ENCODE measurements at regions not wholly inside any gene's neighbourhood (a gene's known extent, or its start where the extent isn't known, plus 50 kb on each side); places are given as distances from the start of the nearest gene placed in this dataset.
"Not testable (repeated sequence)": the region's sequence is repeated elsewhere in the genome, so short reads cannot be mapped to it uniquely, and the experiment has no call there.

DNA sequence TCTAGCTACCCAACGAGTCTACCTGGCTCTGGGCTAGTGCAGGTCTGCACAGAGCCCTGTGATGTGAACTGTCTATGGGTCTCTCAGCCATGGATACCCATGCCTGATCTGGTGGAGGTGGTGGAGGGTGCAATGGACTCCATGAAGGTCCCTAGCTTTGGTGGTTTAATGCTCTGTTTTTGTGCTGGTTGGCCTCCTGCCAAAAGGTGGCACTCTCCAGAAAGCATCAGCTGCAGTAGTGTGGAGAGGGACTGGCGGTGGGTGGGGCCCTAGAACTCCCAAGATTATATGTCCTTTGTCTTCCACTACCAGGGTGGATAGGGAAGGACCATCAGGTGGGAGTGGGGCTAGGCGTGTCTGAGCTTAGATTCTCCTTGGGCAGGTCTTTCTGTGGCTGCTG, 290.1 kb downstream of the AGTPBP1 start:
- Mint-ChIP-seq H3K27ac (no peak overlapping the region), H3K4me3 (no peak overlapping the region), H3K27me3 (peaks cover 4% of the 10 kb centered on the region), H3K9me3 (peaks cover 5% of the 10 kb centered on the region), H3K4me1 (no peaks in the 10 kb centered on the region), H3K36me3 (ENCODE audit: low read depth) (no peaks in the 10 kb centered on the region)
- DNase-seq (no peak), ATAC-seq (ENCODE audit: low read depth) (no peak)
- intact Hi-C loops (cut with micrococcal nuclease): no loop called here
- POLR2A ChIA-PET: no interaction called here
- CTCF ChIA-PET: no interaction called here
- TF ChIP-seq, protein P1, sequence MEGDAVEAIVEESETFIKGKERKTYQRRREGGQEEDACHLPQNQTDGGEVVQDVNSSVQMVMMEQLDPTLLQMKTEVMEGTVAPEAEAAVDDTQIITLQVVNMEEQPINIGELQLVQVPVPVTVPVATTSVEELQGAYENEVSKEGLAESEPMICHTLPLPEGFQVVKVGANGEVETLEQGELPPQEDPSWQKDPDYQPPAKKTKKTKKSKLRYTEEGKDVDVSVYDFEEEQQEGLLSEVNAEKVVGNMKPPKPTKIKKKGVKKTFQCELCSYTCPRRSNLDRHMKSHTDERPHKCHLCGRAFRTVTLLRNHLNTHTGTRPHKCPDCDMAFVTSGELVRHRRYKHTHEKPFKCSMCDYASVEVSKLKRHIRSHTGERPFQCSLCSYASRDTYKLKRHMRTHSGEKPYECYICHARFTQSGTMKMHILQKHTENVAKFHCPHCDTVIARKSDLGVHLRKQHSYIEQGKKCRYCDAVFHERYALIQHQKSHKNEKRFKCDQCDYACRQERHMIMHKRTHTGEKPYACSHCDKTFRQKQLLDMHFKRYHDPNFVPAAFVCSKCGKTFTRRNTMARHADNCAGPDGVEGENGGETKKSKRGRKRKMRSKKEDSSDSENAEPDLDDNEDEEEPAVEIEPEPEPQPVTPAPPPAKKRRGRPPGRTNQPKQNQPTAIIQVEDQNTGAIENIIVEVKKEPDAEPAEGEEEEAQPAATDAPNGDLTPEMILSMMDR (IDR thresholded peaks at IDR 0.05): no peak

DNA sequence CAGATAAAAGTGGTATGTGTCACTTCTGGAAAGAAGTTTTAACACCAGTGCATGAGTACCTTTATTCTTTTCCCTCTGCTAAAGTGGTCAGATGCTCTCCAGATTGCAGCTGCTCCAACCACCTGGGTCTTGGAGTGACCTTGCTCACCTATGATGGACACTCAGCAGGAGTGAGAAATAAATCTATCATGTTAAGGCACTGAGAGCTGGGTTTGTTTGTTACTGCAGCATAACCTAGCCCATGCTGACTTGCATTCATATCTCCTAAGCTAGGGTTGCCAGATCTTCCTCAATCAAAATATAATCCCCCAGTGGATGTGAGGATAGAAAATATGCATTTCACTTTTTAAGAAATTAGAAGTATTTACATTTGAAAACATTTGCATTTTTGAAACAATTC, 295.9 kb downstream of the AGTPBP1 start:
- ATAC-seq (ENCODE audit: low read depth) (no peak), DNase-seq (no peak)
- Mint-ChIP-seq H3K9me3 (peaks cover 15% of the 10 kb centered on the region), H3K4me1 (peaks cover 2% of the 10 kb centered on the region), H3K27me3 (peaks cover 2% of the 10 kb centered on the region), H3K27ac (no peak overlapping the region), H3K4me3 (no peak overlapping the region), H3K36me3 (ENCODE audit: low read depth) (no peaks in the 10 kb centered on the region)
- POLR2A ChIA-PET: no interaction called here
- TF ChIP-seq, protein P1 (IDR thresholded peaks at IDR 0.05): no peak
- intact Hi-C loops (cut with micrococcal nuclease): no loop called here
- CTCF ChIA-PET: no interaction called here

DNA sequence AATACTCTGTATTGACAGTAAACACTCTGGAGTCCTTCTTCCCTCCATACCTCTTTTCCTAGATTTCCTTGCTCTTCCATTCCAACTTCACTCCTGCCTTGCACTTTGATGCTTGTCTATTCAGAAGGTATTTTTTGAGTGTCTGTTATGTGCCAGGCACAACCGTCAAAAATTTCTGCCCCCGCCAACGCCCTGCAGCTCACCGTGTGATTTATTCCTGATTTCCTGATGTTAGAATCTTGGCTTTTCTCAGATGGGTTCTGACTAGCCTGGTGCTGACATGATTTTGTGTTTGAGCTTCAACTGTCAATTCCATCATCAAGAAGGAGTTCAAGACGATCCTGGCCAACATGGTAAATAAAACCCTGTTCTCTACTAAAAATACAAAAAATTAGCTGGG, 297.5 kb downstream of the AGTPBP1 start:
- Mint-ChIP-seq H3K4me3 (no peak overlapping the region), H3K36me3 (ENCODE audit: low read depth) (no peaks in the 10 kb centered on the region), H3K27ac (no peak overlapping the region), H3K4me1 (peaks cover 2% of the 10 kb centered on the region), H3K27me3 (peaks cover 2% of the 10 kb centered on the region), H3K9me3 (peaks cover 15% of the 10 kb centered on the region)
- TF ChIP-seq, protein P1 (IDR thresholded peaks at IDR 0.05): no peak
- ChIA-PET POLR2A (no interaction called here), CTCF (no interaction called here)
- DNase-seq (no peak), ATAC-seq (ENCODE audit: low read depth) (no peak)
- intact Hi-C loops (cut with micrococcal nuclease): no loop called here

DNA sequence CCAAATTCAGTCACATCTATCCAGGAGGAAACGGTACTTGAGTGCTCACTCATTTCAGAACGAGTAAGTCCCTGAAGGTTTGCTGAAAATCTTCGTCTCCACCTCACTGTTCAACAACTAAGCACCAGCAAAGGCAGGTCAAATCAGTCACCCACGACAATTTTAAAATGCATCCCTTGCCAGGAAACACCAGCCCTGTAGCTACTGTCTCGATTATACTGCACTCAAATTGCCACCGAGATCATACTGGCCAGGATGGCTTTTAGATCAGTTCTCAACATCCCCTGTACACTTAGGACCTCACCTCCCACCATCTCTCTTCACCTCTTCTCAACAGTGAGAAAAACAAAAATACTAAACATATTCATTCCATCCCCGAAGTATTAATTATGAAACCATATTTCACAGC, 298.6 kb downstream of the AGTPBP1 start:
- peaks cover 2% of the 10 kb centered on the region for H3K27me3 Mint-ChIP-seq
- no peak overlapping the region for H3K4me3 Mint-ChIP-seq
- H3K27ac Mint-ChIP-seq: no peak overlapping the region
- DNase-seq (no peak), ATAC-seq (ENCODE audit: low read depth) (no peak)
- H3K9me3 Mint-ChIP-seq: peaks cover 21% of the 10 kb centered on the region
- H3K4me1 Mint-ChIP-seq: peaks cover 2% of the 10 kb centered on the region
- TF ChIP-seq, protein P1 (IDR thresholded peaks at IDR 0.05): no peak
- ChIA-PET CTCF (no interaction called here), POLR2A (no interaction called here)
- intact Hi-C loops (cut with micrococcal nuclease): no loop called here
- H3K36me3 Mint-ChIP-seq (ENCODE audit: low read depth): no peaks in the 10 kb centered on the region

DNA sequence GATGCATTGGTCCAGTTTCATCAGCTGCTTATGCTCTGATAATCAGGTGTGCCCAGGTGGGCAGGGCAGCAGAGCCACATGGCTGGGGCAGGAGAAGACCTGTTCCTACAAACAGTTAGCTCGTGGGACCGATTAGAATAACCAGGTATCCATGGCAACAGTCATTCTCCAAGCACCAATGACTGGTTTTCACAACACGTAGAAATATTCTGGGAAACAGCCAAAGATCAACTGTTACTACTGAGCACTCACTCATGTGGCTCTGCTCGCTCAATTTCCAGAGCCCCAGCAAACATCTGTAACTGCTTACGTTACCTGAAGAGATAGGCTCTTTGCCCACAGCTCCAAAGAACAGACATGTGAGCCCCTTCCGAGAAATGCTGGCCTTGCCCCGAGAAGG, 302.0 kb downstream of the AGTPBP1 start:
- intact Hi-C loops (cut with micrococcal nuclease): no loop called here
- Mint-ChIP-seq H3K36me3 (ENCODE audit: low read depth) (no peaks in the 10 kb centered on the region), H3K4me3 (no peak overlapping the region), H3K9me3 (peaks cover 5% of the 10 kb centered on the region), H3K27ac (no peak overlapping the region), H3K4me1 (peaks cover 2% of the 10 kb centered on the region), H3K27me3 (no peaks in the 10 kb centered on the region)
- TF ChIP-seq, protein P1 (IDR thresholded peaks at IDR 0.05): no peak
- ChIA-PET CTCF (no interaction called here), POLR2A (no interaction called here)
- DNase-seq (no peak), ATAC-seq (ENCODE audit: low read depth) (no peak)

DNA sequence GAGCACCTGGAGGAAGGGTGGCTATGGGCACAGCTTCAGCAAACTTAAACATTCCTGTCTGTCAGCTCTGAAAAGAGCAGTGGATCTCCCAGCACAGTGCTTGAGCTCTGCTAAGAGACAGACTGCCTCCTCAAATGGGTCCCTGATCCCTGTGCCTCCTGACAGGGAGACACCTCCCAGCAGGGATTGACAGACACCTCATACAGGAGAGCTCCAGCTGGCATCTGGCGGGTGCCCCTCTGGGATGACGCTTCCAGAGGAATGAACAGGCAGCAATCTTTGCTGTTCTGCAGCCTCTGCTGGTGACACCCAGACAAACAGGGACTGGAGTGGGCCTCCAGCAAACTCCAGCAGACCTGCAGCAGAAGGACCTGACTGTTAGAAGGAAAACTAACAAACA, 307.8 kb downstream of the AGTPBP1 start:
- H3K27ac Mint-ChIP-seq; H3K4me1 Mint-ChIP-seq; H3K36me3 Mint-ChIP-seq (ENCODE audit: low read depth); H3K9me3 Mint-ChIP-seq; ATAC-seq (ENCODE audit: low read depth); POLR2A ChIA-PET; DNase-seq; CTCF ChIA-PET; H3K27me3 Mint-ChIP-seq; H3K4me3 Mint-ChIP-seq: not testable (repeated sequence)
- intact Hi-C loops (cut with micrococcal nuclease): loop anchor here (5.0 kb wide), 1 partner anchor 937 kb away; no protein-coding TSS in a partner anchor

DNA sequence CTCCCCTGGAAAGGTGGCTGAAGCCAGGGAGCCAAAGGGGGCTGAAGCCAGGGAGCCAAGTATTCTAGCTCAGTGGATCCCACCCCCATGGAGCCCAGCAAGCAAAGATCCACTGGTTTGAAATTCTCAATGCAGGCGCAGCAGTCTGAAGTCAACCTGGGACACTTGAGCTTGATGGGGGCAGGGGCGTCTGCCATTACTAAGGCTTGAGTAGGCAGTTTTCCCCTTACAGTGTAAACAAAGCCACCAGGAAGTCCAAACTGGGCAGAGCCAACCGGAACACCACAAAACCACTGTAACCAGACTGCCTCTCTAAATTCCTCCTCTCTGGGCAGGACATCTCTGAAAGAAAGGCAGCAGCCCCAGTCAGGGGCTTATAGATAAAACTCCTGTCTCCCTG, 308.2 kb downstream of the AGTPBP1 start:
- not testable (repeated sequence) for H3K9me3 Mint-ChIP-seq; ATAC-seq (ENCODE audit: low read depth)

More for the DNA sequence above, 308.2 kb downstream of the AGTPBP1 start:
- H3K27ac Mint-ChIP-seq; DNase-seq; H3K27me3 Mint-ChIP-seq; H3K4me3 Mint-ChIP-seq; H3K4me1 Mint-ChIP-seq; CTCF ChIA-PET; POLR2A ChIA-PET; H3K36me3 Mint-ChIP-seq (ENCODE audit: low read depth): not testable (repeated sequence)
- intact Hi-C loops (cut with micrococcal nuclease): loop anchor here (5.0 kb wide), 1 partner anchor 936 kb away; no protein-coding TSS in a partner anchor
